Fibroblast of pulmonary artery (primary cell): ENCODE measurements at regions not wholly inside any gene's neighbourhood (a gene's known extent, or its start where the extent isn't known, plus 50 kb on each side); places are given as distances from the start of the nearest gene placed in this dataset.

Source experiments
- DNase-seq: peaks from one replicate; pipeline ENCODE4 v3.0.0-alpha.2; 2010; ENCODE audit warnings: low read depth
- H3K4me3 ChIP-seq: replicated peaks from 2 replicates; pipeline ENCODE4 v1.5.1; 2011; ENCODE audit warnings: low read depth, mild to moderate bottlenecking, control low read depth, low read length, moderate library complexity
- CTCF ChIP-seq: IDR thresholded peaks from 2 replicates; pipeline ENCODE4 v1.5.1; 2011; ENCODE audit warnings: mild to moderate bottlenecking, control low read depth, low read length, inconsistent platforms; ENCODE audit errors: missing control alignments

DNA sequence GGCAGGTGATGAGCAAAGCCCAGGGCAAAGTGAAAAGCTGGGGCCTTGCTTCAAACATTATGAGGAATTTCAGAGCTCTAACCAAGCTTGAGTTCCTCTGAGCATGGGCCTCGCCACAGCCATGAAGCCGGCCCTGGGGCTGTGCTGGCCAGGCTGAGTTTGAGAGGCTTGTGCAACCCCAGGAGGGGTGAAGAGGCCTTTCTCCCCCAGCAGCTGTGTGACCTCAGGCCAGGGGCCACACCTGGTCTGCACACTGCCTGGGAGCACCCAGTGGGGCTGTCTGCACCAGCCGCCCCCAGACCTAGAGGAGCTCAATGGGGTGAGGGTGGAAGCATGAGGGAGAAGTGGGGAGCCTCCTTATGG, 204.9 kb upstream of the C14orf180 start:
- no peak for TF ChIP-seq CTCF
- H3K4me3 ChIP-seq: no peak overlapping the region
- DNase-seq: no peak

- no peak for TF ChIP-seq CTCF
- no peak overlapping the region for H3K4me3 ChIP-seq
Observed at GRCh38 chr14:104375551-104376201, 203.9 kb upstream of the C14orf180 start.

DNA sequence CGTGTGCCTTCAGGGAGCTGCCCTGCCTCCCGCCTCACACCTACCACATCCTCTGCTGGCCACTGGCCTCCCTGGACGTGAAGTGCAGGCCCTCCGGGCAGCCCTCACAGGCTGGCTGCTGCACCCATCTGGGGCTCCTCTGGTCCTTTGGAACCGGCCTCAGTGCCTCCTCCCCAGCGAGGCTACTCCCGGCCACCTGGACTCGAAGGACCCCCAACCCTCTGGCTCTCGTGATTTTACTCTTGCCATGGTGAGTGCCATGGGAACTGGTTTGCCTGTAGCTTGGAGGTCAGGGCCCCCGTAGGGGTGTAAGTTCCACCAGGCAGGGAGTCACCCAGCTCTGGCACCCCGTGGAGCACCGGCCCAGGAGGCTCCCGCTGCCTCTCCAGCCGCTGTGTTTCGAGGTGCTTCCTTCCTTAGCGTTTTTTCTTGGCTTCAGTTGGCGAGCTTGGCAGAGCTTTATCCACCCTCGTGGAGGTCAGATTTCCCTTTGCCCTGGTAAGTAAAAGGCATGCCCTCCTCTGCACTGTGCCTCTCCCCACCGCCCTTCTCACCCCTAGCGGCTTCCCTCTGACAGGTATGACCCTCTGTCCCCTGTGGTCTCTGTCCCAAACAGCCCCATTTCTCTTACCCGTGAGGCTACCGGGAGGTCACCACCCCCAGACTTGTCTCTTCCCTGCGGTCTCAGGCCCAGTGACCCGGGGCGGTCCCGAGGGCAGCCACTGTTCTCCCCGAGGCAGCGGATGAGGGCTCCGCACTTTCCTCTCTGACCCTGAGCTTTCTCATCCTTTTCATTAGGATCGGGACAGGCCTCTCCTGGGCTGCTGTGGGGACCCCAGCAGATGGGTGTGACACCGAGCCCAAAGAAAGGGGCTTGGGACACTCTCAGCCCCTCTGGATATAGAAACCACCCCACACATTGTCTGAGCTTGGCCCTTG, 203.1 kb upstream of the C14orf180 start:
- no peak for DNase-seq
- no peak for TF ChIP-seq CTCF
- no peak overlapping the region for H3K4me3 ChIP-seq

More at GRCh38 chr14:104375551-104376201, 203.9 kb upstream of the C14orf180 start:
- DNase-seq: no peak

- no peak for TF ChIP-seq CTCF
- DNase-seq: no peak
- no peak overlapping the region for H3K4me3 ChIP-seq
Observed at GRCh38 chr14:104377256-104377655, 202.3 kb upstream of the C14orf180 start.

GRCh38 chr14:104378698-104379113, 200.9 kb upstream of the C14orf180 start:
- no peak overlapping the region for H3K4me3 ChIP-seq
- DNase-seq: no peak
- no peak for TF ChIP-seq CTCF

- no peak overlapping the region for H3K4me3 ChIP-seq
- TF ChIP-seq CTCF: no peak
- no peak for DNase-seq
Observed at GRCh38 chr14:104382361-104383087, 197.0 kb upstream of the C14orf180 start.
